Ovary (tissue), 7 donors: ENCODE measurements at regions not wholly inside any gene's neighbourhood (a gene's known extent, or its start where the extent isn't known, plus 50 kb on each side); places are given as distances from the start of the nearest gene placed in this dataset.

Source experiments
- DNase-seq, 5 donors: peaks; one replicate each; pipeline ENCODE4 v3.0.0-alpha.2; 2019 to 2020
- H3K27ac ChIP-seq, 2 donors: fragments of 200-600 bp; one replicate each; pipeline versions ENCODE4 v1.5.1 to v1.8.0; 2019 to 2022
- H3K27me3 ChIP-seq: fragments of 200-600 bp; one replicate; pipeline ENCODE4 v1.8.0; 2022
- H3K36me3 ChIP-seq: fragments of 200-600 bp; sonication (generic); one replicate; pipeline ENCODE4 v1.5.1; 2019
- H3K4me1 ChIP-seq: one replicate; pipeline ENCODE4 v1.8.1; 2013; ENCODE audit warnings: mild to moderate bottlenecking, moderate library complexity; ENCODE audit not compliant: insufficient read depth
- H3K4me3 ChIP-seq: fragments of 200-600 bp; sonication (generic); one replicate; pipeline ENCODE4 v1.5.1; 2017
- H3K9me3 ChIP-seq, 2 donors: fragments of 200-600 bp in 1 of 2; sonication (generic) in 1 of 2; one replicate each; pipeline versions ENCODE4 v1.5.1 to v1.8.1; 2013 to 2019; ENCODE audit warnings: mild to moderate bottlenecking in 1 of 2, moderate library complexity in 1 of 2
- CTCF ChIP-seq, 3 donors: fragments of 450-650 bp in 2 of 3; fragments of 200-600 bp in 1 of 3; IDR thresholded peaks; one replicate each; pipeline versions ENCODE4 v1.5.1 to v1.8.0; 2016 to 2022; ENCODE audit warnings: antibody characterized with exemption in 3 of 3, mild to moderate bottlenecking in 1 of 3
- EP300 ChIP-seq: sonication (generic); formaldehyde crosslinking; IDR thresholded peaks from one replicate; pipeline ENCODE4 v1.6.1; 2017; ENCODE audit warnings: antibody characterized with exemption
- POLR2A ChIP-seq: fragments of 450-650 bp; IDR thresholded peaks from one replicate; pipeline ENCODE4 v1.6.1; 2017; ENCODE audit warnings: antibody characterized with exemption, mild to moderate bottlenecking, moderate library complexity
- WGBS, 3 donors: extraction: QIAGEN DNeasy Blood & Tissue Kit in 1 of 3; methylation state at CpG; one replicate each; pipeline versions ENCODE4 v1.1.5 to v1.1.7; 2013 to 2017; 5-methylcytosine and 5-hydroxymethylcytosine counted together
- intact Hi-C, 4 donors: fragments of 100-400 bp; cut with DNase I; formaldehyde crosslinking; loops; one replicate each; pipeline versions ENCODE4 v1.11.0 to v1.15.1; 2022 to 2023
- donor health status: DM: no; HTN: no; CAD: no; lungs with moderate emphysema.
- donor health status: DM: no; HTN: no; CAD: no.
- donor health status: Bipolar disorder and iron deficiency.
- donor health status: DM: no; HTN: no; CAD: no.
- donor health status: DM: yes; HTN: yes; CAD: no.

GRCh38 chr2:71865391-71865965 is 282.2 kb downstream of the CYP26B1 start:
- Histone ChIP-seq H3K4me3 (no peak overlapping the region), H3K4me1 (no peaks in the 10 kb centered on the region), H3K36me3 (no peaks in the 10 kb centered on the region), H3K27me3 (no peaks in the 10 kb centered on the region), H3K9me3 (no peaks in the 10 kb centered on the region), H3K27ac (no peak overlapping the region)
- WGBS, 3 donors = 82 to 88% (median 84%) methylated on average over 11 of the region's 11 CpGs
- intact Hi-C loops = no loop called here
- TF ChIP-seq EP300 = no peak
- TF ChIP-seq CTCF (IDR thresholded peaks at IDR 0.05) = no peak
- no peak for TF ChIP-seq POLR2A
- DNase-seq = no peak

GRCh38 chr2:71864085-71864484 is 283.6 kb downstream of the CYP26B1 start:
- 78 to 91% (median 91%) methylated on average over 5 of the region's 5 CpGs for WGBS, 3 donors
- Histone ChIP-seq H3K4me3 (no peak overlapping the region), H3K9me3 (no peaks in the 10 kb centered on the region), H3K27me3 (no peaks in the 10 kb centered on the region), H3K36me3 (no peaks in the 10 kb centered on the region), H3K27ac (no peak overlapping the region), H3K4me1 (no peaks in the 10 kb centered on the region)
- DNase-seq = no peak
- intact Hi-C loops = no loop called here
- TF ChIP-seq EP300 (no peak), POLR2A (no peak), CTCF (IDR thresholded peaks at IDR 0.05) (no peak)

- Histone ChIP-seq H3K9me3 (no peaks in the 10 kb centered on the region), H3K36me3 (no peaks in the 10 kb centered on the region), H3K27ac (no peak overlapping the region), H3K4me3 (no peak overlapping the region), H3K27me3 (no peaks in the 10 kb centered on the region), H3K4me1 (no peaks in the 10 kb centered on the region)
- no peak for TF ChIP-seq EP300
- TF ChIP-seq POLR2A = no peak
- TF ChIP-seq CTCF (IDR thresholded peaks at IDR 0.05) = no peak
- no peak for DNase-seq
- intact Hi-C loops = no loop called here
- 32 to 48% (median 39%) methylated on average over 5 of the region's 5 CpGs for WGBS, 3 donors
Observed at GRCh38 chr2:71863396-71863795, 284.3 kb downstream of the CYP26B1 start.

- no peaks in the 10 kb centered on the region for H3K9me3 ChIP-seq
- 62 to 72% (median 63%) methylated on average over 3 of the region's 3 CpGs for WGBS, 3 donors
- H3K27ac ChIP-seq = no peak overlapping the region
- no peak overlapping the region for H3K4me3 ChIP-seq
- no peak for TF ChIP-seq EP300
- no peak for TF ChIP-seq CTCF (IDR thresholded peaks at IDR 0.05)
- H3K36me3 ChIP-seq = no peaks in the 10 kb centered on the region
- intact Hi-C loops = no loop called here
- H3K27me3 ChIP-seq = no peaks in the 10 kb centered on the region
- no peaks in the 10 kb centered on the region for H3K4me1 ChIP-seq
- no peak for DNase-seq
Observed at GRCh38 chr2:71862921-71863320, 284.7 kb downstream of the CYP26B1 start.
